CD4-positive, CD25-positive, alpha-beta regulatory T cell (primary cell): ENCODE measurements at regions not wholly inside any gene's neighbourhood (a gene's known extent, or its start where the extent isn't known, plus 50 kb on each side); places are given as distances from the start of the nearest gene placed in this dataset.

Experiments
- ATAC-seq, 2 donors: fragments of 150-1000 bp; cut with Tn5 transposase; one replicate each; pipeline ENCODE4 v1.10.0; 2021; ENCODE audit warnings: low read depth in 2 of 2, moderate number of reproducible peaks in 2 of 2, moderate library complexity in 1 of 2
- DNase-seq, 3 donors: peaks; one replicate each; pipeline versions ENCODE4 v3.0.0 to v3.0.0-alpha.2; 2012 to 2022; ENCODE audit warnings: mixed read lengths in 1 of 3
- H3K27ac ChIP-seq: one replicate; pipeline ENCODE4 v1.7.0; 2013; ENCODE audit warnings: mild to moderate bottlenecking, low read length; ENCODE audit not compliant: insufficient read depth, poor library complexity, severe bottlenecking
- H3K27me3 ChIP-seq: one replicate; pipeline ENCODE4 v1.7.0; 2013; ENCODE audit warnings: low read length; ENCODE audit not compliant: control insufficient read depth, insufficient read depth
- H3K36me3 ChIP-seq: one replicate; pipeline ENCODE4 v1.7.0; 2013; ENCODE audit warnings: mild to moderate bottlenecking, low read length, moderate library complexity; ENCODE audit not compliant: control insufficient read depth, insufficient read depth
- H3K4me1 ChIP-seq: 2 replicates; pipeline ENCODE4 v1.7.0; 2013; ENCODE audit warnings: mild to moderate bottlenecking, low read length; ENCODE audit not compliant: insufficient read depth, control insufficient read depth, poor library complexity, severe bottlenecking
- H3K4me3 ChIP-seq: one replicate; pipeline ENCODE4 v1.7.0; 2013; ENCODE audit warnings: low read depth, mild to moderate bottlenecking, low read length, moderate library complexity
- H3K9me3 ChIP-seq, 2 experiments: 1 replicate in 1 of 2; 2 replicates in 1 of 2; pipeline ENCODE4 v1.7.0; 2013; ENCODE audit warnings: low read length in 2 of 2, mild to moderate bottlenecking in 1 of 2, moderate library complexity in 1 of 2; ENCODE audit not compliant: control insufficient read depth in 2 of 2
- H3K27ac Mint-ChIP-seq, 3 donors: one replicate each; pipeline ENCODE4 v1.8.0; 2020 to 2022; ENCODE audit warnings: mild to moderate bottlenecking in 3 of 3, mixed read lengths in 3 of 3, moderate library complexity in 2 of 3
- H3K27me3 Mint-ChIP-seq: one replicate; pipeline ENCODE4 v1.8.0; 2022; ENCODE audit warnings: mild to moderate bottlenecking, mixed read lengths
- H3K36me3 Mint-ChIP-seq: one replicate; pipeline ENCODE4 v1.8.0; 2020; ENCODE audit warnings: mixed read lengths
- H3K4me1 Mint-ChIP-seq, 4 donors: one replicate each; pipeline ENCODE4 v1.8.0; 2020 to 2022; ENCODE audit warnings: mixed read lengths in 4 of 4, mild to moderate bottlenecking in 1 of 4
- H3K4me3 Mint-ChIP-seq, 4 donors: one replicate each; pipeline ENCODE4 v1.8.0; 2020 to 2022; ENCODE audit warnings: mild to moderate bottlenecking in 4 of 4, mixed read lengths in 4 of 4, moderate library complexity in 3 of 4
- H3K9me3 Mint-ChIP-seq, 7 donors: one replicate each; pipeline ENCODE4 v1.8.0; 2020 to 2022; ENCODE audit warnings: mixed read lengths in 7 of 7, mild to moderate bottlenecking in 3 of 7, moderate library complexity in 2 of 7

GRCh38 chr6:104068281-104068680, 791.4 kb downstream of the HACE1 start:
- H3K4me1 Mint-ChIP-seq = no peaks in the 10 kb centered on the region
- Histone ChIP-seq H3K4me3 (no peak overlapping the region), H3K27me3 (no peaks in the 10 kb centered on the region), H3K9me3 (no peaks in the 10 kb centered on the region), H3K27ac (no peak overlapping the region), H3K4me1 (no peaks in the 10 kb centered on the region), H3K36me3 (no peaks in the 10 kb centered on the region)
- H3K27ac Mint-ChIP-seq = no peak overlapping the region
- ATAC-seq (no peak), DNase-seq (no peak)
- H3K9me3 Mint-ChIP-seq = peaks cover 0 to 12% (median 3%) of the 10 kb centered on the region in 7 donors
- H3K36me3 Mint-ChIP-seq = no peaks in the 10 kb centered on the region
- no peak overlapping the region for H3K4me3 Mint-ChIP-seq
- H3K27me3 Mint-ChIP-seq = no peaks in the 10 kb centered on the region

GRCh38 chr6:104064876-104065275, 794.8 kb downstream of the HACE1 start:
- H3K4me1 ChIP-seq = no peaks in the 10 kb centered on the region
- Mint-ChIP-seq H3K4me1 (no peaks in the 10 kb centered on the region), H3K36me3 (no peaks in the 10 kb centered on the region), H3K4me3 (no peak overlapping the region), H3K27ac (no peak overlapping the region), H3K9me3 (peaks cover 2 to 14% (median 4%) of the 10 kb centered on the region in 7 donors), H3K27me3 (no peaks in the 10 kb centered on the region)
- H3K36me3 ChIP-seq = no peaks in the 10 kb centered on the region
- no peak for DNase-seq
- H3K27ac ChIP-seq = no peak overlapping the region
- no peak overlapping the region for H3K4me3 ChIP-seq
- no peak for ATAC-seq
- no peaks in the 10 kb centered on the region for H3K27me3 ChIP-seq
- no peaks in the 10 kb centered on the region for H3K9me3 ChIP-seq

- H3K36me3 ChIP-seq = no peaks in the 10 kb centered on the region
- Mint-ChIP-seq H3K36me3 (no peaks in the 10 kb centered on the region), H3K27ac (no peak overlapping the region), H3K4me1 (no peaks in the 10 kb centered on the region), H3K27me3 (no peaks in the 10 kb centered on the region), H3K4me3 (no peak overlapping the region), H3K9me3 (peaks cover 0 to 5% (median 2%) of the 10 kb centered on the region in 7 donors)
- ATAC-seq = no peak
- no peaks in the 10 kb centered on the region for H3K27me3 ChIP-seq
- no peaks in the 10 kb centered on the region for H3K4me1 ChIP-seq
- no peak overlapping the region for H3K4me3 ChIP-seq
- no peak for DNase-seq
- no peaks in the 10 kb centered on the region for H3K9me3 ChIP-seq
- no peak overlapping the region for H3K27ac ChIP-seq
These were observed 809.3 kb downstream of the HACE1 start for GRCh38 chr6:104050455-104050854.

GRCh38 chr6:104046426-104046825, 813.3 kb downstream of the HACE1 start:
- Mint-ChIP-seq H3K36me3 (no peaks in the 10 kb centered on the region), H3K27ac (no peak overlapping the region)

GRCh38 chr6:104031346-104031745, 828.4 kb downstream of the HACE1 start:
- H3K9me3 ChIP-seq = no peaks in the 10 kb centered on the region
- no peak for ATAC-seq
- DNase-seq = no peak
- H3K27me3 ChIP-seq = no peaks in the 10 kb centered on the region
- H3K4me3 ChIP-seq = no peak overlapping the region
- no peaks in the 10 kb centered on the region for H3K27me3 Mint-ChIP-seq
- peaks cover 0 to 10% (median 0%) of the 10 kb centered on the region in 7 donors for H3K9me3 Mint-ChIP-seq
- H3K4me1 Mint-ChIP-seq = no peaks in the 10 kb centered on the region
- no peak overlapping the region for H3K27ac Mint-ChIP-seq
- H3K36me3 Mint-ChIP-seq = no peaks in the 10 kb centered on the region
- no peaks in the 10 kb centered on the region for H3K36me3 ChIP-seq
- no peak overlapping the region for H3K4me3 Mint-ChIP-seq
- no peaks in the 10 kb centered on the region for H3K4me1 ChIP-seq
- no peak overlapping the region for H3K27ac ChIP-seq

More at GRCh38 chr6:104046426-104046825, 813.3 kb downstream of the HACE1 start:
- H3K27me3 Mint-ChIP-seq = no peaks in the 10 kb centered on the region
- H3K27ac ChIP-seq = no peak overlapping the region
- peaks cover 5 to 14% (median 5%) of the 10 kb centered on the region in 7 donors for H3K9me3 Mint-ChIP-seq
- no peaks in the 10 kb centered on the region for H3K9me3 ChIP-seq
- no peaks in the 10 kb centered on the region for H3K4me1 ChIP-seq
- H3K36me3 ChIP-seq = no peaks in the 10 kb centered on the region
- no peaks in the 10 kb centered on the region for H3K4me1 Mint-ChIP-seq
- no peak overlapping the region for H3K4me3 ChIP-seq
- no peak overlapping the region for H3K4me3 Mint-ChIP-seq
- ATAC-seq = no peak
- no peaks in the 10 kb centered on the region for H3K27me3 ChIP-seq
- no peak for DNase-seq

GRCh38 chr6:104022126-104022525, 837.6 kb downstream of the HACE1 start:
- H3K36me3 Mint-ChIP-seq = no peaks in the 10 kb centered on the region
- no peak overlapping the region for H3K4me3 Mint-ChIP-seq
- no peaks in the 10 kb centered on the region for H3K36me3 ChIP-seq
- ATAC-seq (no peak), DNase-seq (no peak)
- H3K9me3 ChIP-seq = no peaks in the 10 kb centered on the region
- no peaks in the 10 kb centered on the region for H3K4me1 Mint-ChIP-seq
- peaks cover 0 to 7% (median 2%) of the 10 kb centered on the region in 7 donors for H3K9me3 Mint-ChIP-seq
- no peaks in the 10 kb centered on the region for H3K27me3 Mint-ChIP-seq
- no peak overlapping the region for H3K27ac Mint-ChIP-seq
- H3K4me3 ChIP-seq = no peak overlapping the region
- no peaks in the 10 kb centered on the region for H3K4me1 ChIP-seq
- H3K27me3 ChIP-seq = no peaks in the 10 kb centered on the region
- H3K27ac ChIP-seq = no peak overlapping the region

- DNase-seq = no peak
- H3K27ac Mint-ChIP-seq = no peak overlapping the region
- no peaks in the 10 kb centered on the region for H3K27me3 Mint-ChIP-seq
These were observed 840.5 kb downstream of the HACE1 start for GRCh38 chr6:104019075-104019753.

More at GRCh38 chr6:104019075-104019753, 840.5 kb downstream of the HACE1 start:
- peaks cover 0 to 8% (median 2%) of the 10 kb centered on the region in 7 donors for H3K9me3 Mint-ChIP-seq
- no peaks in the 10 kb centered on the region for H3K4me1 Mint-ChIP-seq
- Histone ChIP-seq H3K4me3 (no peak overlapping the region), H3K27ac (no peak overlapping the region), H3K27me3 (no peaks in the 10 kb centered on the region), H3K4me1 (no peaks in the 10 kb centered on the region), H3K36me3 (no peaks in the 10 kb centered on the region), H3K9me3 (no peaks in the 10 kb centered on the region)
- H3K4me3 Mint-ChIP-seq = no peak overlapping the region
- ATAC-seq = no peak
- H3K36me3 Mint-ChIP-seq = peaks cover 4% of the 10 kb centered on the region
